ENCODE measurements at regions not wholly inside any gene's neighbourhood (a gene's known extent, or its start where the extent isn't known, plus 50 kb on each side); places are given as distances from the start of the nearest gene placed in this dataset.

- no peak for DNase-seq
Observed at GRCh38 chr9:108545436-108545835, 310.4 kb downstream of the ACTL7B start.

GRCh38 chr9:108544866-108545265 is 310.9 kb downstream of the ACTL7B start:
- no peak for DNase-seq

GRCh38 chr9:108543251-108543778 is 312.5 kb downstream of the ACTL7B start:
- DNase-seq, result no peak

- DNase-seq, result no peak
Observed at GRCh38 chr9:108537756-108538155, 318.0 kb downstream of the ACTL7B start.

- no peak for DNase-seq
Observed at GRCh38 chr9:108536836-108537601, 318.8 kb downstream of the ACTL7B start.

GRCh38 chr9:108535526-108535925 is 320.3 kb downstream of the ACTL7B start:
- no peak for DNase-seq

- no peak for DNase-seq
Observed at GRCh38 chr9:108534741-108535140, 321.0 kb downstream of the ACTL7B start.

GRCh38 chr9:108530141-108530540 is 325.6 kb downstream of the ACTL7B start:
- no peak for DNase-seq

GRCh38 chr9:108528231-108528630 is 327.6 kb downstream of the ACTL7B start:
- no peak for DNase-seq

GRCh38 chr9:108526518-108526917 is 329.3 kb downstream of the ACTL7B start:
- no peak for DNase-seq

GRCh38 chr9:108525186-108525585 is 330.6 kb downstream of the ACTL7B start:
- no peak for DNase-seq

GRCh38 chr9:108521063-108521590 is 334.7 kb downstream of the ACTL7B start:
- DNase-seq, result no peak

GRCh38 chr9:108519437-108519836 is 336.3 kb downstream of the ACTL7B start:
- no peak for DNase-seq

- DNase-seq, result no peak
Observed at GRCh38 chr9:108517651-108518365, 338.0 kb downstream of the ACTL7B start.

- no peak for DNase-seq
Observed at GRCh38 chr9:108516391-108516790, 339.4 kb downstream of the ACTL7B start.

- DNase-seq, result no peak
Observed at GRCh38 chr9:108515856-108516255, 339.9 kb downstream of the ACTL7B start.

- DNase-seq, result no peak
Observed at GRCh38 chr9:108512426-108513173, 343.2 kb downstream of the ACTL7B start.

GRCh38 chr9:108511307-108511706 is 344.5 kb downstream of the ACTL7B start:
- no peak for DNase-seq

GRCh38 chr9:108496846-108497245 is 358.9 kb downstream of the ACTL7B start:
- DNase-seq, result no peak

GRCh38 chr9:108489567-108489966 is 366.2 kb downstream of the ACTL7B start:
- DNase-seq, result no peak

GRCh38 chr9:108486831-108487230 is 369.0 kb downstream of the ACTL7B start:
- DNase-seq, result no peak

GRCh38 chr9:108484468-108484867 is 371.3 kb downstream of the ACTL7B start:
- DNase-seq, result no peak

- DNase-seq, result no peak
Observed at GRCh38 chr9:108483676-108484075, 372.1 kb downstream of the ACTL7B start.

Measured in NCI-H2107 (cell line).